IMR-90 (cell line): ENCODE measurements at regions not wholly inside any gene's neighbourhood (a gene's known extent, or its start where the extent isn't known, plus 50 kb on each side); places are given as distances from the start of the nearest gene placed in this dataset.

Experiments used
- BHLHE40 ChIP-seq: fragments of 150-350 bp; IDR thresholded peaks from 2 replicates; pipeline ENCODE4 v1.6.1; 2016; ENCODE audit warnings: mild to moderate bottlenecking, low read depth, low read length
- MAFK ChIP-seq: IDR thresholded peaks from 2 replicates; pipeline ENCODE4 v1.6.1; 2012; ENCODE audit warnings: low read depth, low read length, improper control_type of control experiment
- MAZ ChIP-seq: IDR thresholded peaks from 2 replicates; pipeline ENCODE4 v1.6.1; 2012; ENCODE audit warnings: low read depth, mild to moderate bottlenecking, low read length, improper control_type of control experiment, moderate library complexity, borderline replicate concordance
- POLR2A ChIP-seq: IDR thresholded peaks from 2 replicates; pipeline ENCODE4 v1.6.1; 2012; ENCODE audit warnings: mild to moderate bottlenecking, low read depth, low read length
- RAD21 ChIP-seq: IDR thresholded peaks from 2 replicates; pipeline ENCODE4 v1.6.1; 2012; ENCODE audit warnings: low read length, improper control_type of control experiment
- SMC3 ChIP-seq: fragments of 150-350 bp; IDR thresholded peaks from 2 replicates; pipeline ENCODE4 v1.6.1; 2016; ENCODE audit warnings: low read depth, mild to moderate bottlenecking, antibody characterized with exemption, low read length, moderate library complexity
- TF ChIP-seq, protein P1 (sequence below): conservative IDR thresholded peaks from 2 replicates; pipeline ENCODE4 v1.5.1; 2012; ENCODE audit warnings: mild to moderate bottlenecking, low read depth, low read length, improper control_type of control experiment

DNA sequence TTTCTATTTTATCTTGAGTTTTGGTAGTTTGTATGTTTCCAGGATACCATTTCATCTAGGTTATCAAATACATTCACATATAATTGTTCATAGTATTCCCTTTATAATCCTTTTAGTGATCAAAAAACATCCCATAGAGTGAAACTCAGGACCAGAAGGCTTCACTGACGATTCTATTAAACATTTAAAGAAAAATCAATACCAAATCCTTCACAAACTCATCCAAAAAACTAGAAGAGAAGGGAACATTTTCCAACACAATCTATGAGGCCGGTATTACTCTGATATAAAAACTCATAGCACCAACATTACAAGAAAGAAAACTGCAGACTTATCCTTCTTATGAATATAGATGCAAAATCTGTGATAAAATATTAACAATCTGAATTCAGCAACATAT is 203.4 kb downstream of the ANKRD50 start:
- TF ChIP-seq RAD21 (no peak), BHLHE40 (no peak), POLR2A (no peak), SMC3 (no peak), MAZ (no peak), MAFK (no peak)
- TF ChIP-seq, protein P1, sequence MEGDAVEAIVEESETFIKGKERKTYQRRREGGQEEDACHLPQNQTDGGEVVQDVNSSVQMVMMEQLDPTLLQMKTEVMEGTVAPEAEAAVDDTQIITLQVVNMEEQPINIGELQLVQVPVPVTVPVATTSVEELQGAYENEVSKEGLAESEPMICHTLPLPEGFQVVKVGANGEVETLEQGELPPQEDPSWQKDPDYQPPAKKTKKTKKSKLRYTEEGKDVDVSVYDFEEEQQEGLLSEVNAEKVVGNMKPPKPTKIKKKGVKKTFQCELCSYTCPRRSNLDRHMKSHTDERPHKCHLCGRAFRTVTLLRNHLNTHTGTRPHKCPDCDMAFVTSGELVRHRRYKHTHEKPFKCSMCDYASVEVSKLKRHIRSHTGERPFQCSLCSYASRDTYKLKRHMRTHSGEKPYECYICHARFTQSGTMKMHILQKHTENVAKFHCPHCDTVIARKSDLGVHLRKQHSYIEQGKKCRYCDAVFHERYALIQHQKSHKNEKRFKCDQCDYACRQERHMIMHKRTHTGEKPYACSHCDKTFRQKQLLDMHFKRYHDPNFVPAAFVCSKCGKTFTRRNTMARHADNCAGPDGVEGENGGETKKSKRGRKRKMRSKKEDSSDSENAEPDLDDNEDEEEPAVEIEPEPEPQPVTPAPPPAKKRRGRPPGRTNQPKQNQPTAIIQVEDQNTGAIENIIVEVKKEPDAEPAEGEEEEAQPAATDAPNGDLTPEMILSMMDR: no peak
